ENCODE measurements at regions not wholly inside any gene's neighbourhood (a gene's known extent, or its start where the extent isn't known, plus 50 kb on each side); places are given as distances from the start of the nearest gene placed in this dataset.

- Mint-ChIP-seq H3K4me1 (peaks cover 12 to 40% (median 21%) of the 10 kb centered on the region in 7 donors), H3K9me3 (no peaks in the 10 kb centered on the region), H3K36me3 (peaks cover 0 to 5% (median 0%) of the 10 kb centered on the region in 5 donors), H3K27ac (no peak overlapping the region), H3K27me3 (no peaks in the 10 kb centered on the region), H3K4me3 (no peak overlapping the region)
- no peak overlapping the region for H3K4me3 ChIP-seq (ENCODE audit: low read length)
- ATAC-seq, result no peak
- intact Hi-C loops (cut with micrococcal nuclease), result no loop called here
- no peaks in the 10 kb centered on the region for H3K27me3 ChIP-seq (ENCODE audit: control insufficient read depth in 2 of 2, insufficient read depth in 2 of 2, low read length in 2 of 2)
- no peak overlapping the region for H3K27ac ChIP-seq (ENCODE audit: low read depth, low read length)
- DNase-seq, result no peak
- no peaks in the 10 kb centered on the region for H3K9me3 ChIP-seq (ENCODE audit: control insufficient read depth in 2 of 3, low read length in 3 of 3)
- H3K36me3 ChIP-seq (ENCODE audit: control insufficient read depth in 2 of 3, insufficient read depth in 3 of 3, low read length in 3 of 3), result no peaks in the 10 kb centered on the region
- ChIA-PET POLR2A (no interaction called here), CTCF (no interaction called here)
- H3K4me1 ChIP-seq (ENCODE audit: control insufficient read depth in 2 of 2, insufficient read depth in 2 of 2, low read length in 2 of 2), result no peaks in the 10 kb centered on the region
Observed at GRCh38 chr1:42008264-42008663, 89.5 kb upstream of the HIVEP3 start.

GRCh38 chr1:42006836-42007235, 88.1 kb upstream of the HIVEP3 start:
- Mint-ChIP-seq H3K4me1 (peaks cover 12 to 34% (median 19%) of the 10 kb centered on the region in 7 donors), H3K27me3 (no peaks in the 10 kb centered on the region), H3K27ac (no peak overlapping the region), H3K4me3 (no peak overlapping the region), H3K36me3 (peaks cover 0 to 2% (median 0%) of the 10 kb centered on the region in 5 donors), H3K9me3 (no peaks in the 10 kb centered on the region)
- Histone ChIP-seq H3K4me1 (ENCODE audit: control insufficient read depth in 2 of 2, insufficient read depth in 2 of 2, low read length in 2 of 2) (no peaks in the 10 kb centered on the region), H3K4me3 (ENCODE audit: low read length) (no peak overlapping the region), H3K27ac (ENCODE audit: low read depth, low read length) (no peak overlapping the region), H3K9me3 (ENCODE audit: control insufficient read depth in 2 of 3, low read length in 3 of 3) (no peaks in the 10 kb centered on the region), H3K36me3 (ENCODE audit: control insufficient read depth in 2 of 3, insufficient read depth in 3 of 3, low read length in 3 of 3) (no peaks in the 10 kb centered on the region), H3K27me3 (ENCODE audit: control insufficient read depth in 2 of 2, insufficient read depth in 2 of 2, low read length in 2 of 2) (no peaks in the 10 kb centered on the region)
- ATAC-seq, result no peak
- no peak for DNase-seq
- intact Hi-C loops (cut with micrococcal nuclease), result no loop called here
- ChIA-PET POLR2A (no interaction called here), CTCF (no interaction called here)

- Mint-ChIP-seq H3K36me3 (peaks cover 0 to 2% (median 0%) of the 10 kb centered on the region in 5 donors), H3K4me3 (no peak overlapping the region), H3K27ac (no peak overlapping the region), H3K9me3 (no peaks in the 10 kb centered on the region), H3K4me1 (peaks cover 12 to 29% (median 17%) of the 10 kb centered on the region in 7 donors), H3K27me3 (no peaks in the 10 kb centered on the region)
- ATAC-seq (no peak), DNase-seq (no peak)
- no peaks in the 10 kb centered on the region for H3K9me3 ChIP-seq (ENCODE audit: control insufficient read depth in 2 of 3, low read length in 3 of 3)
- H3K27ac ChIP-seq (ENCODE audit: low read depth, low read length), result no peak overlapping the region
- H3K36me3 ChIP-seq (ENCODE audit: control insufficient read depth in 2 of 3, insufficient read depth in 3 of 3, low read length in 3 of 3), result no peaks in the 10 kb centered on the region
- H3K27me3 ChIP-seq (ENCODE audit: control insufficient read depth in 2 of 2, insufficient read depth in 2 of 2, low read length in 2 of 2), result no peaks in the 10 kb centered on the region
- H3K4me1 ChIP-seq (ENCODE audit: control insufficient read depth in 2 of 2, insufficient read depth in 2 of 2, low read length in 2 of 2), result no peaks in the 10 kb centered on the region
- ChIA-PET POLR2A (no interaction called here), CTCF (no interaction called here)
- no peak overlapping the region for H3K4me3 ChIP-seq (ENCODE audit: low read length)
- intact Hi-C loops (cut with micrococcal nuclease), result no loop called here
Observed at GRCh38 chr1:42006093-42006492, 87.4 kb upstream of the HIVEP3 start.

GRCh38 chr1:42005530-42005929, 86.8 kb upstream of the HIVEP3 start:
- H3K36me3 ChIP-seq (ENCODE audit: control insufficient read depth in 2 of 3, insufficient read depth in 3 of 3, low read length in 3 of 3), result no peaks in the 10 kb centered on the region
- H3K4me1 Mint-ChIP-seq, result peaks cover 12 to 24% (median 14%) of the 10 kb centered on the region in 7 donors
- H3K9me3 ChIP-seq (ENCODE audit: control insufficient read depth in 2 of 3, low read length in 3 of 3), result no peaks in the 10 kb centered on the region
- ChIA-PET POLR2A (no interaction called here), CTCF (no interaction called here)
- ATAC-seq, result no peak
- no peaks in the 10 kb centered on the region for H3K9me3 Mint-ChIP-seq
- peaks cover 0 to 2% (median 0%) of the 10 kb centered on the region in 5 donors for H3K36me3 Mint-ChIP-seq
- intact Hi-C loops (cut with micrococcal nuclease), result no loop called here
- no peak overlapping the region for H3K4me3 Mint-ChIP-seq
- no peak overlapping the region for H3K4me3 ChIP-seq (ENCODE audit: low read length)
- H3K4me1 ChIP-seq (ENCODE audit: control insufficient read depth in 2 of 2, insufficient read depth in 2 of 2, low read length in 2 of 2), result no peaks in the 10 kb centered on the region
- no peaks in the 10 kb centered on the region for H3K27me3 Mint-ChIP-seq
- H3K27me3 ChIP-seq (ENCODE audit: control insufficient read depth in 2 of 2, insufficient read depth in 2 of 2, low read length in 2 of 2), result no peaks in the 10 kb centered on the region
- DNase-seq, result no peak
- H3K27ac ChIP-seq (ENCODE audit: low read depth, low read length), result no peak overlapping the region
- H3K27ac Mint-ChIP-seq, result no peak overlapping the region

GRCh38 chr1:42004860-42005259, 86.1 kb upstream of the HIVEP3 start:
- Mint-ChIP-seq H3K4me1 (peaks cover 7 to 19% (median 9%) of the 10 kb centered on the region in 7 donors), H3K27ac (no peak overlapping the region), H3K4me3 (no peak overlapping the region), H3K27me3 (no peaks in the 10 kb centered on the region), H3K36me3 (no peaks in the 10 kb centered on the region), H3K9me3 (no peaks in the 10 kb centered on the region)
- intact Hi-C loops (cut with micrococcal nuclease), result no loop called here
- Histone ChIP-seq H3K36me3 (ENCODE audit: control insufficient read depth in 2 of 3, insufficient read depth in 3 of 3, low read length in 3 of 3) (no peaks in the 10 kb centered on the region), H3K27me3 (ENCODE audit: control insufficient read depth in 2 of 2, insufficient read depth in 2 of 2, low read length in 2 of 2) (no peaks in the 10 kb centered on the region), H3K4me3 (ENCODE audit: low read length) (no peak overlapping the region), H3K4me1 (ENCODE audit: control insufficient read depth in 2 of 2, insufficient read depth in 2 of 2, low read length in 2 of 2) (no peaks in the 10 kb centered on the region), H3K27ac (ENCODE audit: low read depth, low read length) (no peak overlapping the region), H3K9me3 (ENCODE audit: control insufficient read depth in 2 of 3, low read length in 3 of 3) (no peaks in the 10 kb centered on the region)
- no peak for DNase-seq
- CTCF ChIA-PET, result interaction anchor here (0.6 kb wide), 1 partner anchor 168 kb away, joined by 3 read pairs; no protein-coding TSS in a partner anchor
- ATAC-seq, result no peak
- POLR2A ChIA-PET, result no interaction called here

- Mint-ChIP-seq H3K36me3 (peaks cover 0 to 3% (median 0%) of the 10 kb centered on the region in 5 donors), H3K4me3 (no peak overlapping the region), H3K9me3 (no peaks in the 10 kb centered on the region), H3K4me1 (peaks cover 3 to 15% (median 4%) of the 10 kb centered on the region in 7 donors), H3K27me3 (no peaks in the 10 kb centered on the region), H3K27ac (no peak overlapping the region)
- ATAC-seq, result no peak
- Histone ChIP-seq H3K9me3 (ENCODE audit: control insufficient read depth in 2 of 3, low read length in 3 of 3) (no peaks in the 10 kb centered on the region), H3K4me3 (ENCODE audit: low read length) (no peak overlapping the region), H3K4me1 (ENCODE audit: control insufficient read depth in 2 of 2, insufficient read depth in 2 of 2, low read length in 2 of 2) (no peaks in the 10 kb centered on the region), H3K27me3 (ENCODE audit: control insufficient read depth in 2 of 2, insufficient read depth in 2 of 2, low read length in 2 of 2) (no peaks in the 10 kb centered on the region), H3K27ac (ENCODE audit: low read depth, low read length) (no peak overlapping the region), H3K36me3 (ENCODE audit: control insufficient read depth in 2 of 3, insufficient read depth in 3 of 3, low read length in 3 of 3) (no peaks in the 10 kb centered on the region)
- no peak for DNase-seq
- CTCF ChIA-PET, result interaction anchor here (0.6 kb wide), 1 partner anchor 168 kb away, joined by 3 read pairs; no protein-coding TSS in a partner anchor
- intact Hi-C loops (cut with micrococcal nuclease), result no loop called here
- POLR2A ChIA-PET, result interaction anchor here (0.6 kb wide), 1 partner anchor 33 kb away, joined by 3 read pairs; no protein-coding TSS in a partner anchor
Observed at GRCh38 chr1:42004322-42004721, 85.6 kb upstream of the HIVEP3 start.

- intact Hi-C loops (cut with micrococcal nuclease), result no loop called here
- no peak overlapping the region for H3K27ac Mint-ChIP-seq
- H3K4me1 Mint-ChIP-seq, result peaks cover 0 to 7% (median 0%) of the 10 kb centered on the region in 7 donors
Observed at GRCh38 chr1:42003433-42003832, 84.7 kb upstream of the HIVEP3 start.

More at GRCh38 chr1:42003433-42003832, 84.7 kb upstream of the HIVEP3 start:
- H3K27me3 Mint-ChIP-seq, result no peaks in the 10 kb centered on the region
- H3K9me3 Mint-ChIP-seq, result no peaks in the 10 kb centered on the region
- no peak overlapping the region for H3K4me3 ChIP-seq (ENCODE audit: low read length)
- no peak for ATAC-seq
- DNase-seq, result no peak
- POLR2A ChIA-PET, result no interaction called here
- no peaks in the 10 kb centered on the region for H3K9me3 ChIP-seq (ENCODE audit: control insufficient read depth in 2 of 3, low read length in 3 of 3)
- H3K36me3 Mint-ChIP-seq, result peaks cover 0 to 4% (median 0%) of the 10 kb centered on the region in 5 donors
- H3K4me1 ChIP-seq (ENCODE audit: control insufficient read depth in 2 of 2, insufficient read depth in 2 of 2, low read length in 2 of 2), result no peaks in the 10 kb centered on the region
- H3K36me3 ChIP-seq (ENCODE audit: control insufficient read depth in 2 of 3, insufficient read depth in 3 of 3, low read length in 3 of 3), result no peaks in the 10 kb centered on the region
- CTCF ChIA-PET, result interaction anchor here (0.6 kb wide), 1 partner anchor 8 kb away, joined by 4 read pairs; no protein-coding TSS in a partner anchor
- H3K27me3 ChIP-seq (ENCODE audit: control insufficient read depth in 2 of 2, insufficient read depth in 2 of 2, low read length in 2 of 2), result no peaks in the 10 kb centered on the region
- H3K27ac ChIP-seq (ENCODE audit: low read depth, low read length), result no peak overlapping the region
- no peak overlapping the region for H3K4me3 Mint-ChIP-seq

All from naive thymus-derived CD4-positive, alpha-beta T cell (primary cell).